IMR-90 (cell line): ENCODE measurements at regions not wholly inside any gene's neighbourhood (a gene's known extent, or its start where the extent isn't known, plus 50 kb on each side); places are given as distances from the start of the nearest gene placed in this dataset.

Source experiments
- CTCF ChIP-seq: conservative IDR thresholded peaks from 2 replicates; pipeline ENCODE4 v1.5.1; 2012; ENCODE audit warnings: mild to moderate bottlenecking, low read depth, low read length, improper control_type of control experiment
- NFE2L2 ChIP-seq: fragments of 150-350 bp; IDR thresholded peaks from 2 replicates; pipeline ENCODE4 v1.6.1; 2016; ENCODE audit warnings: low read depth, mild to moderate bottlenecking, low read length

GRCh38 chr10:78963074-78964034, 105.4 kb upstream of the ZMIZ1 start (continued):
- TF ChIP-seq CTCF (no peak), NFE2L2 (no peak)
